NT2/D1 (cell line): ENCODE measurements at regions not wholly inside any gene's neighbourhood (a gene's known extent, or its start where the extent isn't known, plus 50 kb on each side); places are given as distances from the start of the nearest gene placed in this dataset.

Experiments
- YY1 ChIP-seq: IDR thresholded peaks from 2 replicates; pipeline ENCODE4 v1.6.1; 2011; ENCODE audit not compliant: insufficient read length, insufficient read depth
- ZNF274 ChIP-seq: IDR thresholded peaks from 2 replicates; pipeline ENCODE4 v1.6.1; 2011; ENCODE audit warnings: mild to moderate bottlenecking, low read depth, low read length

- TF ChIP-seq ZNF274 (no peak), YY1 (no peak)
These were observed 157.3 kb downstream of the ETS2 start for GRCh38 chr21:38963006-38963405.
